DMS 273 (cell line): ENCODE measurements at regions not wholly inside any gene's neighbourhood (a gene's known extent, or its start where the extent isn't known, plus 50 kb on each side); places are given as distances from the start of the nearest gene placed in this dataset.
A peak's percentile ranks its signal among the peaks of the same experiment; 100 is the strongest.
"Not testable (repeated sequence)": the region's sequence is repeated elsewhere in the genome, so short reads cannot be mapped to it uniquely, and the experiment has no call there.

Experiments
- DNase-seq: peaks from one replicate; lab custom pipeline; 2025; ENCODE audit not compliant: unreplicated experiment; lab: John Stamatoyannopoulos, UW

DNA sequence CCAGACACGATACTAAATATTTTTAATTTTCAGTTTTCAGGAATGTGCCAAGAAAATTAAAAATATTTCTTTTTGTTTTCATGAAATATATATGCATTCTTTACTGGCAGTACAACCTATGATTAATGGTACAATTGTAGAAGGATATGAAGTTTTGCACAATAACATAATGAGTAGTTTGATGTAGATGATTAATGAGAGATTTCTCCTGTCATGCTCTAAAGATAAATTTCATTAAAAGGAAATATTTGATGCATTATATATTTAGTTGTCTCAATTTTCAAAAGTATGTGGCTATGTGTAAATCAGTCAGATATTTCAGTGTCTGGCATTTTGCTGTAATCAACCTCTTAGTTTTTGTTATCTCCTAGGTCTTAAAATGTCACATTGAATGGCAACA lies 940.2 kb upstream of the MDGA2 start:
- no peak for DNase-seq

DNA sequence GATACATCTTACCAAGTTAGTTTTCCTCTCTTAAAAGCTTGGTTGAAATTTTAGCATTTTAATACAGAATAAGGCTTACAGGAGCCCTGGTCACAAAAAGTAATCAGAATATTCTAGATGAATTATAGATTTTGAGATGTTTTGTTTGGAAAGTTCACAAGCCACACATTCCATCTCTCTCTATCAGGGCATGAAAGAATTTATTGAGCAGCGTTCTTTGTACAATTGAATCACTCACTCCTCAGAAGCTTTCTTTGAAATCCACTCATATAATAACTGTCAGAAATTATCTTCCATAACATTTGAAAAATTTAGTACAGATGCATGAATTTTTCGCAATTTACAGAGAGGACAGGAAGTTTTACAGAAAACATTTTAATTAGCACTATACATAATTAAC lies 938.6 kb upstream of the MDGA2 start:
- DNase-seq = no peak

DNA sequence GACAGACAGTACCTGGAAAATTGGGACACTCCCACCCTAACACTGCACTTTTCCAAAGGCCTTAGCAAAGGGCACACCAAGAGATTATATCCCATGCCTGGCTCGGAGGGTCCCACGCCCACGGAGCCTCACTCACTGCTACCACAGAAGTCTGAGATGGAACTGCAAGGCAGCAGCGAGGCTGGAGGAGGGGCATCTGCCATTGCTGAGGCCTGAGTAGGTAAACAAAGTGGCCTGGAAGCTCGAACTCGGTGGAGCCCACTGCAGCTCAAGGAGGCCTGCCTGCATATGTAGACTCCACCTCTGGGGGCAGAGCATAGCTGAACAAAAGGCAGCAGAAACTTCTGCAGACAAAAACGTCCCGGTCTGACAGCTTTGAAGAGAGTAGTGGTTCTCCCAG lies 931.6 kb upstream of the MDGA2 start:
- not testable (repeated sequence) for DNase-seq

DNA sequence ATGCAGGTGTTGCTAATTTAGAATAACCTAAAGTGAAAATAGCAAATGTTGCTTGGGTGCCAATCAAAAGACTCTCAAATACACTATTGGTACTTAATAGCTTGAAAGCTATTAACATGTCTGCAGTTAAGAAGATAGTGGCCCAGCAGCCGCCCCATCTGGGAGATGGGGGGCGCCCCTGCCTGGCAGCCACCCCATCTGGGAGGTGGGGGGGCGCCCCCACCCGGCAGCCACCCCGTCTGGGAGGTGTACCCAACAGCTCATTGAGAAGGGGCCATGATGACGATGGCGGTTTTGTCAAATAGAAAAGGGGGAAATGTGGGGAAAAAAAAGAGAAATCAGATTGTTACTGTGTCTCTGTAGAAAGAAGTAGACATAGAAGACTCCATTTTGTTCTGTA lies 923.1 kb upstream of the MDGA2 start:
- no peak for DNase-seq

DNA sequence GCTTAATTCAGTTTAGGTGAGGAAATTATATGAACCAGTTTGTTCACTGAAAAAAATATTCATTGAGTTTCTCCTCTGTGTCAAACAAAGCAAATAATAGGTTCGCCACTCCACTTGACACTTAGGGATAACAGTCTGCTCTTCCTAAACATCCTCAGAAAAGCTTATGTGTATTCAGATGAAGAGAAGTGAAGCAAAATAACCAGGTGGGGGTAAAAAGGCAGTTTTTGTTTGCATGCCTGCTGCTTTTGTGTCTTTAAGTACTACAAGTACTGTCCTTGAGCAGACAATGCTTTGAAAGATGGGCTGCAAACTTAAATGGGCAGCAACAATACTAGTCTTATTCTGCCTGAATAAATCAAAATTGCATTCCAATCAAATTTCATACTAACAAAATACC lies 910.7 kb upstream of the MDGA2 start:
- no peak for DNase-seq

DNA sequence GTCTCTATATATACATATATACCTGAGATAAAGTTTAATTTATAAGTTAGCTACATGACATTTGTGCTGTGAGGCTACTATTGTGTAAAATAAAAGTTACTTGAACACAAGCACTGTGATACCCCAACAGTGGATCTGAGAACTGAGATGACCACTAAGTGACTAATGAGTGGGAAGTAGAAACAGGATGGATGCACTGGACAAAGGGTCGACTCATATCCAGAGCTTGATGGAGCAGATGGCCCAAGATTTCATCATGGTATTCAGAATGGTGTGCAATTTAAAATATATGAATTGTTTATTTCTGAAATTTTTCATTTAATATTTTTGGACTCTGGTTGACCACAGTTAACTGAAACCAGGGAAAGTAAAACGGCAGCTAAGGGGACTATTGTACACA lies 908.6 kb upstream of the MDGA2 start:
- no peak for DNase-seq

DNA sequence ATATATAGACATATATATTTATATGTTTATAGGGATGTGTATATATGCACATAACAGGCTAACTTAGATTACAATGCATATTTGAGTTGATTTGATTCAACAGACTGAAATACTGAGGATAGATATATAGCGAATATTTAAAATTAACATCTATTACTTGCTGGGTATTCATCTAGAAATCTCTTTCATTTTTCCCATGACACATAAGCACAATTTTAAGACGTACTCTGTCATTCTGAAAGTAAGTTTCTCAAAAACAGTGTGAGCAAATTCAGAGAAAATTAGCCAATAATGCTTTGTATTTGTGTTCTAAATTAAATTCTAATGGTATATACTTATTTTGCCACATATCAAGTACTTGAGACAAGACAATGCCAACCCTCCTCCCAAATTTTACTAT lies 907.5 kb upstream of the MDGA2 start:
- no peak for DNase-seq

DNA sequence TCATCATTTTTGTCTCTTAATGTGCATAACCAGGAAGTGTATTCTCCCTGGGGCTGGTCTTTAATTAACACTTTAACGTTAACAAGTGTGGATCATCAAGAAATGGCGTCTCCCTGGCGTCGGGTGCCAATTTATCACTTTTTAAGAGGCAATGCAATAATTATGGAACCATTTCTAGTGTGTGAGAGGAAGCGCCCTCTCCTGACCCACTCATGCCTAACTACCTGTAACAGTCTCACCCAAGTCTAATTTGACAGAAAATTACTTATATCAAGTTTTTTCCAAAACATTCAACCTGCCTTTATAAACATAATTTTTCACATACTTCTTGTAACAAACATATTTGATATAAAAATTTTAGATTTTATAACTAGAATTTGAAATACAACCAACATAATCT lies 905.3 kb upstream of the MDGA2 start:
- DNase-seq = no peak

DNA sequence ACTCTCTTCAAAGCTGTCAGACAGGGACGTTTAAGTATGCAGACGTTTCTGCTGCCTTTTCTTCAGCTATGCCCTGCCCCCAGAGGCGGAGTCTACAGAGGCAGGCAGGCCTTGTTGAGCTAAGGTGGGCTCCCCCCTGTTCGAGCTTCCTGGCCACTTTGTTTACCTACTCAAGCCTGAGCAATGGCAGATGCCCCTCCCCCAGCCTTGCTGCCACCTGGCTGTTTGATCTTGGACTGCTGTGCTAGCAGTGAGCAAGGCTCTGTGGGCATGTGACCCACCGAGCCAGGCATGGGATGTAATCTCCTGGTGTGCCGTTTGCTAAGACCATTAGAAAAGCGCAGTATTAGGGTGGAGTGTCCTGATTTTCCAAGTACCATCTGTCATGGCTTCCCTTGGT lies 900.4 kb upstream of the MDGA2 start:
- no peak for DNase-seq

DNA sequence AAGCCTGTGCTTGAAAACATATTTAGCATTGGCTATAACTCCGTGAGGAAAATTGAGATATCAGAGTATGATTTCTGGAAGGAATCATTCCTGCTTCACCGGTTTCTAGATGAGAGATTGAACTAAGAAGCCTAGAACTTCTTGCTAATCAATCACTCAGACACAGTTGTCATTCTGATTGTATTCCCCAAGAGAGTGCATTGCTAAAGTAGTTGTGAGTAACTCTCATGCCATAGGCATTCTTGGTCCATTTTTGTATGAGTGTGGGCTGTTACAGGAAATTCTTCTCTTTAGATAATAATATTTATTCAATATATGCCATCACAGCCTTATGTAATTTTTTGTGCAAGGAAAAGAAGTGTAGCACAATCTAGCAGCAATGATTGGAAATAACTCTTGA lies 893.3 kb upstream of the MDGA2 start:
- DNase-seq = no peak

DNA sequence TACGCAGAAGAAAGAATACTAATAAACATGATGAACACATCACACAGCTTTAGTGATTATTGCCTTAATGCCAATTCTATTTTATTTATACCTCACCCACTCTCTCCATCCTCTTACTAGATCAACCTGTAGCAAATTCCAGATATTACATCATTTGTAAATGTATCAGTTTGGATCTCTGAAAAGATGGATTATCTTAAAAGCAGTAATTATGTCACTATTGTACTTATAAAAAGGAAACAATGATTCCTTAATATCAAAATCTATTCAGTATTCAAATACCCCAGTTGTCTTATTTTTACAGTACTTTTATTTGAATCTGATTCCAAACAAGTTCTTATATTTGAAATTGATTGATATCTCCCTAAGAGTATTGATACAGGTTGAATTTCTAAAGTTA lies 892.8 kb upstream of the MDGA2 start:
- DNase-seq = no peak

DNA sequence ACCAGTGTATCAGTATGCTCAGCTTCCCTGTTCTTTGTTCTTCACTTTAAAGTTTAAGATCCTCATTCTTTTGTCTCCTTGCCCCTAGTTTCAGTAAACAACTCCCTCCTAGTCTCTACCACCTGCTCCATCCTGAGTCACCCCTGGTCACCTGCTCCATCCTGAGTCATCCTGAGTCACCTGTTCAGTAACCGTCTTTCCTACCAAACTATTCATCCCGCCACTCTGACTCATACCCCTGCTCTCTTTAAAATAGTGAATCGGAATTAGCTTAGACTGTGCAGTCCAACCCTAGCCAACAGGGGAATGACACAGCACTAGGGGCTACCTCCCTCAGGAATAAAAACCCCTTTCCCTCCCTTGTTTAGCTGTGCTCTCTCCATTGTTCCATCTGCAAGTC lies 888.1 kb upstream of the MDGA2 start:
- DNase-seq = no peak

DNA sequence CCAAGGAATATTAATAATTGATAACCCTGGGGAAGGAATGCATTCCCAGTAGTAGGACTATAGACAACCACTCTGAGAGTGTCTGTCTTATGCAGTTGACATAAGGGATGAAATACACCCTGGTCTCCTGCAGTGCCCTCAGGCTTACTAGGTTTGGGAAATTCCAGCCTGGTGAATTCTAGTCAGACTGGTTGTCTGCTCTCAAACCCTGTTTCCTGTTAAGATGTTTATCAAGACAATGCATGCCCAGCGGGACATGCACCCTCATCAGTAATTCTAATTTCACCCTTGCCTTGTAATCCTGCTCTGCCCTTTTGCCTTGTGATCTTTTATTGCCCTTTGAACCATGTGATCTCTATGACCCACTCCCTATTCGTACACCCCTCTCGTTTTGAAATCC lies 886.0 kb upstream of the MDGA2 start:
- not testable (repeated sequence) for DNase-seq

DNA sequence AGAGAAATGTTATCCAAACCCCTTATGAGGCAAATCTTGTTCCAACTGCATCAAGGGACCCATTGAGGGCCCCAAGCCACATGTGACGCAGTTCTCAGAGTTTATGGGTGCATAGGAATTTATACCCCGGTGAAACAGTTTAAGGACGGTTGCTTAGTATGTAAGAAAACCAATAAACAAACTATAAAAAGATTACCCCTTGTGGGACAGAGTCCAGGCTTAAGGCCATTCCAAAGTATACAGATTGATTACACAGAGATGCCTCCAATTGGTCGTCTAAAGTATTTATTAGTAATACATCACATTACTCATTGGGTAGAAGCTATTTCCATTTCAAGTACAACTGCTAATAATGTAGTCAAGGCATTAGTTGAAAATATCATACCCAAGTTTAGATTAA lies 885.0 kb upstream of the MDGA2 start:
- DNase-seq = no peak

DNA sequence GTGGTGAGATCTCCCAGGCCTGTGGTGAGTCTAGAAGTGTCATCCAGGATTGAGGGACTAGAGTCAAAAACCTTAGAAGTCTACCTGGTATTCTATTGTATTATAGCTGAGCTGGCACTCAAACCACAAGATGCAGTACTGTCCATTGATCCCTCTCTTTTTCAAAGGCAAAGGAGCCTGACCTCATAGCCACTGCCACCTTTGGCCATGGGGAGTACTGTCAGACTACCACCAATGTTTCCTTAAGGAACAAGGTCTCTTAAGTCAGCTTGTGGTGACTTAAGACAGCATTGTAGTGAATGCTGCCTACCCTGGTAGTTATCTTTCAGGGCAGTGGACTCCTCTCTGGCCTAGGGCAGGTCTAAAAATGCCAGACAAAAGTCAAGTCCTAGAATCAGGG lies 878.0 kb upstream of the MDGA2 start:
- DNase-seq = no peak

DNA sequence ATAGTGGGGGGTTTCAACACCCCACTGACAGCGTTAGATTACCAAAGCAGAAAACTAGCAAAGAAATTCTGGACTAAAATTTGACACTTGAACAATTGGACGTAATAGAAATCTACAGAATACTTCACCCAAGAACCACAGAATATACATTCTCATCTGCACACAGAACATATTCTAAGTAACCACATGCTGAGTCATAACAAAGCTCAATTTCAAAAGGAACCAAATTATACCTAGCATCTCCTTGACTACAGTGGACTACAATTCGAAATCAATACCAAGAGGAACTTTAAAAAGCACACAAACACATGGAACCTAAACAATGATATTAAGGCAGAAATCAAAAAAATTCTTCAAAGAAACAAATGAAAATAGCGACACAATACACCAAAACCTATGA lies 871.6 kb upstream of the MDGA2 start:
- no peak for DNase-seq

DNA sequence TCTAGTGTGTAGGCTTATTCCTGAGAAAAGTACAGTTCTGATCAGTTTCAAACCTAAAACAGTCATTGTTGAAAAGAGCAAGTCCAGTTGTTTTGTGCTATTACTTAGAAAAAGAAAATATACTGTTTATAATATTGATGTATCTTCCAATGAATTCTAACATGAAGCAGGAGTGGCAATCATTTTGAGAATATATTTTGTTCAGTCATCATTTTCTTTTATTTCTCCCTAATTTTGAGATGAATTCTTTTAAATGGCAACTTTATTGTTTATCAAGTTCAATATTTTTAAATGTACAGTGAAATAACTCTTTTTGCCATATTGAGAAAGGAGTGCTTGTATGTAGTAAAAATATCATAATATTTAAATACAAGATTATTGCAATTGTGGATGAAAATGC lies 862.2 kb upstream of the MDGA2 start:
- no peak for DNase-seq

DNA sequence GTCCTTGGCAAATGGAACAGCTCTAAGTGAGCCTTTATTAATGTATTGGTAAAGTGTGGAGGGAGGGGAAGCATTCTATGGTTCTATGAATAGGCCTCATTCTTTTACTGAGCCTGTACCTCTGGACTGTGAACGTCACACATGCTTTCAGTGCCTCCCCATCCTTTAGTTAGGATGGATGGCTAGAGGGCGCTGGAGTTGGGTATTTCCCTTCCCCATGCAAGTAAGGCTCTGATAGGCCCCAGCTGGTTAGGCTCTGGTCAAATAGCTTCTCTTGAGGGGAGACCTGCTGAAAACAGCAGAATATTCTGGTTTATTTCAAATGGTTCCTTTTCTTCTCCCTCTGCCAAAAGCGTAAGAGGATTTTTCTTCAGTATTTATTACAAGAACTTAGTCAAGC lies 860.9 kb upstream of the MDGA2 start:
- peak; percentile 2 for DNase-seq

DNA sequence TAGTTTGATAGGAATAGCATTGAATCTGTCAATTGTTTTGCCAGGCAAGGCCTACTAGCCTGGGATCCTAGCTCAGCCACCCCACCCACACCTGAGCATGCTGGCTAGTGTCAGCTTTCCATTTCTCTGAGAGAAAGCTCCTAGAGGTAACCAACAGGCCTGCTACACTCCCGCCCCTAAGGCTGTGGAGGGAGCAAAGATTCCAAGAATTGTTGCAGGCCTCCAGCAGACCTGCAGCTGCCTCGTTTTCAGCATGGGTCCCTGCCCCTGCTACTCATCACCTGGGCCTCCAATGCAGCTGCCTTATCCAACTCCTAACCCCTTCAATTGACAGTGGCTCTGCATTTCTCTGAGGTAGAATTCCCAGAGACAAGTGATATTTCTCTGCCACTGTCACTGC lies 852.4 kb upstream of the MDGA2 start:
- no peak for DNase-seq

DNA sequence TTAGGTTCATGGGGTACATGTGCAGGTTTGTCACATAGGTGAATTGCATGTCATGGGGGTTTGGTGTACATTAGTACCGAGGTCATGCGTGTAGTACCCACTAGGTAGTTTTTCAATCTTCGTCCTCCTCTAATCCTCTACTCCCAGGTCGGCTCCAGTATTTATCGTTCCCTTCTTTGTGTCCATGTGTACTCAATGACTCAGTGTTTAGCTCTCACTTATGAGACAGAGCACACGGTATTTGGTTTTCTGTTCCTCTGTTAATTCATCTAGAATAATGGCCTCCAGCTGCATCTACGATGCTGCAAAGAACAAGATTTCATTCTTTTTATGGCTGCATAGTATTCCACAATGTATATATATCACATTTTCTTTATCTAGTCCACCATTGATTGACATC lies 850.9 kb upstream of the MDGA2 start:
- DNase-seq = no peak

DNA sequence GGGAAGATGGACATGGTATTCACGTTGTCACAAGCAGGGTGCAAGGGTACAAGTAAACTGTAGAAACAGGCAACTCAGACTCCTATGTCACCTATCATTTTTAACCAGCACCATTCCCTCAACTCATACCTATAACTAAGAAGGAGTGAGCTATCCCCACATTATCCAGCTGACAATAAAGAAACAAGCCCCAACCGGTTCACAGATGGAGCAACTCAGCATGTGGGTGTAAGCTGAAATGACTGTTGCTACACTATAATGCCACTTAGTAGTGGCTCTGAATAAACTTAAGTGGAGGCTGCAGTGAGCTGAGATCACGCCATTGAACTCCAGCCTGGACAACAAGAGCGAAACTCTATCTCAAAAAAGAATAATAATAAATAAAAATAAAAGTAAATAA lies 829.5 kb upstream of the MDGA2 start:
- no peak for DNase-seq

DNA sequence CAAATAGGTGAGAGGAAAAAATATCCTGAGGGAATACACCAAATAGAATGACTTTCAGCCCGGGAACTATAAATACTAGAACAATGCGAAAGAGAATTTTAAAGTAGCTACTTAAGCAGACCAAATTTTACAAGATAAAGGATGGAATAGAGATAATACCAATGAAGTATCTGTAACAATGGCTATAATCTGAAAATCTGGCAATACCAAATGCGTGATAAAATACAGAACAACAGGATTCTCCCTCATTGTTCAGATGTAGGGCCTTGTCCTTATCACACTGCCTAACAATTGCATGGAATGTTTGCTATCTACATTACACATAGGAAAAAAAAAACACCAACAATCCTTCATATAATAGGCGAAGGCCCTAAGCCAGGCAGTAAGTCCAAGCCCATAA lies 815.4 kb upstream of the MDGA2 start:
- DNase-seq = no peak

DNA sequence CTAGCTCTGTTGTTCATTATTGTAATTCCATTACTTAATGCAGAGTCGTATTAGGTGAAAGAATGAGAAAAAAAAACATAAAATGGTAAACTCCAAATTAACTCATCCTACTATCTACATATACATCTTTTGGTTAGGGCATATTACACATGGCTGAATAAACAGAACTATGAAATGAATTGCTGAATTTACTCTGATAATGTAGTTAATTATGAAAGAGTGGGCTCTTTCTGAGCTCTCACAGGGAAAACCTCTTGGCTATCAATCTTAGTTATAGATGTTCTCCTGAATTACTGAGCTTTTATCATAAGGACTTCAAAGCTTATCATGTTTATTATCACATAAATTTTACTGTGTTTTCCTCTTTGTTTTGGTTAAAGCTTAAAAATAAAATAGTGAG lies 798.5 kb upstream of the MDGA2 start:
- DNase-seq = no peak

DNA sequence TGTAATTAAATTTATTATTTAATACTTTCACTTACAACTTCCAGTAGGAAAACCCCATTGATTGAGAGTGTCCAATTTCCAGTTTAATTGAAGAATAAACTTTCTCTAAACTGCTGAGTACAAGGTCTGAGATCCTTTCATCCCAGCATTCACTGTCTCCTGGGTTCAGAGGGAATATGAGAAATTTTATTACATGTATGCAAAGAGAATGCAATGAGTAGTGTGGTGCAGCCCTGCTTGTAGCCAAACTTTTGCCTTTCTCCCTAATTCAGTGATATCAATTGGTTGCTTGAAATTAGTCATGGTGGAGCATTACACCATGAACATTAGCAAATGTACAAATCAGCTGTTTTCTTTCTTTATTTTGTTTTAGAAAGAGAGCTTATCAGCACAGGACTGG lies 780.6 kb upstream of the MDGA2 start:
- no peak for DNase-seq
